Liver (tissue), 8 donors: ENCODE measurements at regions not wholly inside any gene's neighbourhood (a gene's known extent, or its start where the extent isn't known, plus 50 kb on each side); places are given as distances from the start of the nearest gene placed in this dataset.

ENCODE experiments used
- DNase-seq: peaks from one replicate; pipeline ENCODE4 v3.0.0-alpha.2; 2017; ENCODE audit warnings: low spot score
- H3K27ac ChIP-seq, 2 donors: one replicate each; pipeline ENCODE4 v1.7.0; 2013; ENCODE audit warnings: inconsistent platforms in 2 of 2, low read length in 2 of 2, control low read depth in 1 of 2, low read depth in 1 of 2, mild to moderate bottlenecking in 1 of 2
- H3K27me3 ChIP-seq, 4 donors: one replicate each; pipeline versions ENCODE4 v1.6.1 to v1.7.0; 2013; ENCODE audit warnings: low read length in 3 of 4, inconsistent platforms in 1 of 4, mild to moderate bottlenecking in 1 of 4, moderate library complexity in 1 of 4; ENCODE audit not compliant: control insufficient read depth in 4 of 4, insufficient read depth in 4 of 4
- H3K36me3 ChIP-seq, 4 donors: one replicate each; pipeline versions ENCODE4 v1.6.1 to v1.7.0; 2013; ENCODE audit warnings: low read length in 3 of 4, mild to moderate bottlenecking in 3 of 4, low read depth in 1 of 4, moderate library complexity in 1 of 4; ENCODE audit not compliant: control insufficient read depth in 4 of 4, insufficient read depth in 3 of 4
- H3K4me1 ChIP-seq, 4 donors: one replicate each; pipeline versions ENCODE4 v1.6.1 to v1.7.0; 2013; ENCODE audit warnings: low read length in 3 of 4, mild to moderate bottlenecking in 3 of 4, moderate library complexity in 1 of 4; ENCODE audit not compliant: control insufficient read depth in 4 of 4, insufficient read depth in 4 of 4
- H3K4me3 ChIP-seq, 3 donors: one replicate each; pipeline versions ENCODE4 v1.6.1 to v1.7.0; 2013; ENCODE audit warnings: low read length in 3 of 3, control low read depth in 1 of 3, low read depth in 1 of 3, mild to moderate bottlenecking in 1 of 3
- H3K9ac ChIP-seq, 2 donors: one replicate each; pipeline ENCODE4 v1.7.0; 2013; ENCODE audit warnings: low read length in 2 of 2, mild to moderate bottlenecking in 2 of 2, moderate library complexity in 2 of 2, control low read depth in 1 of 2, low read depth in 1 of 2
- H3K9me3 ChIP-seq, 4 donors: one replicate each; pipeline versions ENCODE4 v1.6.1 to v1.7.0; 2013; ENCODE audit warnings: low read length in 3 of 4; ENCODE audit not compliant: control insufficient read depth in 4 of 4
- ATF3 ChIP-seq: IDR thresholded peaks from 2 replicates; pipeline ENCODE4 v1.6.1; 2016; ENCODE audit warnings: antibody characterized with exemption
- CTCF ChIP-seq: fragments of 150-350 bp; IDR thresholded peaks from 2 replicates; pipeline ENCODE4 v1.5.1; 2017; ENCODE audit warnings: improper control_type of control experiment, low read depth, low read length; ENCODE audit not compliant: missing input control
- EGR1 ChIP-seq, 2 donors: IDR thresholded peaks; 2 replicates each; pipeline ENCODE4 v1.6.1; 2016 to 2018; ENCODE audit warnings: antibody characterized with exemption in 2 of 2, low read depth in 2 of 2
- GABPA ChIP-seq, 2 donors: IDR thresholded peaks in 1 of 2; conservative IDR thresholded peaks in 1 of 2; 2 replicates each; pipeline ENCODE4 v1.6.1; 2016; ENCODE audit warnings: antibody characterized with exemption in 2 of 2, mild to moderate bottlenecking in 1 of 2, moderate library complexity in 1 of 2
- HNF4A ChIP-seq, 2 donors: conservative IDR thresholded peaks; 2 replicates each; pipeline ENCODE4 v1.6.1; 2016; ENCODE audit warnings: antibody characterized with exemption in 2 of 2, mild to moderate bottlenecking in 2 of 2
- HNF4G ChIP-seq: IDR thresholded peaks from 2 replicates; pipeline ENCODE4 v1.6.1; 2016; ENCODE audit warnings: antibody characterized with exemption
- JUND ChIP-seq, 2 donors: IDR thresholded peaks; 2 replicates each; pipeline ENCODE4 v1.6.1; 2016; ENCODE audit warnings: antibody characterized with exemption in 2 of 2
- NR2F2 ChIP-seq: IDR thresholded peaks from 2 replicates; pipeline ENCODE4 v1.6.1; 2016; ENCODE audit warnings: antibody characterized with exemption
- RAD21 ChIP-seq, 2 donors: IDR thresholded peaks; 2 replicates each; pipeline ENCODE4 v1.6.1; 2016; ENCODE audit warnings: antibody characterized with exemption in 2 of 2, mild to moderate bottlenecking in 2 of 2
- REST ChIP-seq: IDR thresholded peaks from 2 replicates; pipeline ENCODE4 v1.6.1; 2016; ENCODE audit warnings: antibody characterized with exemption, mild to moderate bottlenecking
- YY1 ChIP-seq: IDR thresholded peaks from 2 replicates; pipeline ENCODE4 v1.6.1; 2016; ENCODE audit warnings: antibody characterized with exemption, mild to moderate bottlenecking
- WGBS: extraction: QIAGEN DNeasy Blood & Tissue Kit; methylation state at CpG from one replicate; pipeline ENCODE4 v1.1.7; 2013; 5-methylcytosine and 5-hydroxymethylcytosine counted together
- TF ChIP-seq, protein P1 (sequence below): IDR thresholded peaks from 2 replicates; pipeline ENCODE4 v1.6.1; 2016; ENCODE audit warnings: antibody characterized with exemption
- donor health status: healthy.
- donor health status: healthy.
- donor health status: healthy.
- donor health status: healthy.
- donor health status: healthy.

DNA sequence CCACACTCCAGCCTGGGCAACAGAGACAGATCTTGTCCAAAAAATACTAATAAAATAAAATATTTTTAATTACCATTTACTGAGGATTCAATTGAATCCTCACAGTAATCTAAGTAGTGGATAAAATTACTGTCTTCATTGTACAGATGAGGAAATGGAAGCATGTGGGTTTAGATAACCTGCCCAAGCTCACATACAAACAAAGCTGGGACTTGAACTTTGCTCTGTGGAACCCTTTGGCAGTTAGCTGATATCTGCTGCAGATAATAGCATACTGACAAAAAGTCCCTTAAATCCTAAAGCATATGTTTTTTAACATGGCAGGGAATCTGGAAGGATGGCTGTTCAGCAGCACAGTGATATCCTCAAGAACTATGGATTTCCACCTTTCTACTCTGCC is 130.9 kb upstream of the MROH9 start:
- no peaks in the 10 kb centered on the region for H3K9me3 ChIP-seq
- no peaks in the 10 kb centered on the region for H3K4me1 ChIP-seq
- no peak for TF ChIP-seq JUND (IDR thresholded peaks at IDR 0.05)
- TF ChIP-seq HNF4G, result no peak
- TF ChIP-seq REST, result no peak
- TF ChIP-seq, protein P1, sequence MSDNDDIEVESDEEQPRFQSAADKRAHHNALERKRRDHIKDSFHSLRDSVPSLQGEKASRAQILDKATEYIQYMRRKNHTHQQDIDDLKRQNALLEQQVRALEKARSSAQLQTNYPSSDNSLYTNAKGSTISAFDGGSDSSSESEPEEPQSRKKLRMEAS, result no peak
- no peak for TF ChIP-seq HNF4A (conservative IDR thresholded peaks at IDR 0.05)
- TF ChIP-seq EGR1 (IDR thresholded peaks at IDR 0.05; ENCODE audit: low read depth in 2 of 2), result no peak
- no peak for TF ChIP-seq CTCF
- no peak for TF ChIP-seq YY1
- H3K27me3 ChIP-seq, result peaks cover 0 to 4% (median 0%) of the 10 kb centered on the region in 4 donors
- H3K36me3 ChIP-seq, result no peaks in the 10 kb centered on the region
- H3K9ac ChIP-seq, result no peak overlapping the region
- H3K4me3 ChIP-seq, result no peak overlapping the region
- no peak for DNase-seq
- H3K27ac ChIP-seq, result no peak overlapping the region

GRCh38 chr1:170804879-170805278 is 130.5 kb upstream of the MROH9 start:
- 88% methylated on average over 4 of the region's 4 CpGs for WGBS
- DNase-seq, result no peak
- Histone ChIP-seq H3K4me3 (no peak overlapping the region), H3K4me1 (no peaks in the 10 kb centered on the region), H3K9me3 (peaks cover 0 to 2% (median 0%) of the 10 kb centered on the region in 4 donors), H3K9ac (no peak overlapping the region), H3K27ac (no peak overlapping the region), H3K27me3 (peaks cover 0 to 4% (median 0%) of the 10 kb centered on the region in 4 donors), H3K36me3 (no peaks in the 10 kb centered on the region)
- TF ChIP-seq ATF3 (no peak), CTCF (no peak), NR2F2 (no peak), RAD21 (IDR thresholded peaks at IDR 0.05) (no peak), EGR1 (IDR thresholded peaks at IDR 0.05; ENCODE audit: low read depth in 2 of 2) (no peak), GABPA (IDR thresholded peaks at IDR 0.05 in 1 of 2, conservative IDR thresholded peaks at IDR 0.05 in 1 of 2) (no peak), JUND (IDR thresholded peaks at IDR 0.05) (no peak), HNF4G (no peak)
